Stimulated activated CD8-positive, alpha-beta memory T cell treated with anti-CD3 and anti-CD28 coated beads, Interleukin-15, amount 100 ng/mL, for 24 hours (primary cell): ENCODE measurements at regions not wholly inside any gene's neighbourhood (a gene's known extent, or its start where the extent isn't known, plus 50 kb on each side); places are given as distances from the start of the nearest gene placed in this dataset.

Experiments used
- DNase-seq: peaks from one replicate; pipeline ENCODE4 v3.0.0-alpha.2; 2020; ENCODE audit warnings: low read depth

DNA sequence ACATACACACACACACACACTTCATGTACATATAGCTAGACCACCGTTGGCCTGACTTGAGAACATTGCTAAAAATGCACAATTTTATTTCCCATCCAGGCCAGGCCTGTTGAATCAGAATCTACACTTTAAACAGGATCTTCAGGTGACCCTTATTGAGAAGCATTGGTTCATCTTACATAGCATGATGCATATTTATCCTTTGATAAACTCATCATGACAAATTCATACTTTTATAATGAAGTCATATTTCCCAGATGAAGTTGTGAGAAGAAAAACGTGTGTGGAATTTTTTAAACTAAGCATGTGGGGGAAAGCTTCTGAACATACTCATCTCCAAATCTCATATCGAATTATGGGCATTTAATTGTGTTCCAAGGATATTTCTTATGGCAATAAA lies 877.7 kb downstream of the MRPL39 start:
- no peak for DNase-seq

GRCh38 chr21:24727803-24728440 lies 879.4 kb downstream of the MRPL39 start:
- no peak for DNase-seq

DNA sequence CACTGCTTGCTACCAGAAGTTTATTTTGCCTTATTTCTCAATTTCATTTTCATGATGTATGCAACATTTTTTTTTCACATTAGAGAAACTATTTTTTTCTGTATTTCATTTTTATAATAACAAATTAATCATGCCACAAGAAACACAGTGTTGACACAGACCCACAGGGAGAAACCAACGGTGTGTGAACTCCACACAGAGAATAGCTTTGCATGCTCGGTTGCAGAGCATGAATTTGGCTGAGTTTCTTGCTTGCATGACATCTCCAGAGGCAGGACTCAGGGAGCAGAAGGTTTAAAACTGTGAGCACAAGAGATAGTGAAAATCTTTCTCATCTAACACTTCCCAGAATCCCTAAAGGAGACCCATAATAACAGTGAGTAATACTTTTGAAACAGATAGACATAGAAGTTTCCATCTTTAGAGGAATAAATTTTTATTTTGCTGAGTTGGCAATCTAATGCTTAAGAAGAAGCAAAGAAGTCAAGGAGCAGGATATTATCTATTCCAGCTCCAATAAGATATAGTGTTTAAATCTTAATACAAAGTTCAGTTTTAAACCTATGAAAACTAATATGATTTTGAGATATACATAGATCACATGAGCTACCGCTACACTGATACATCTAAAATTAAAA lies 890.9 kb downstream of the MRPL39 start:
- no peak for DNase-seq

DNA sequence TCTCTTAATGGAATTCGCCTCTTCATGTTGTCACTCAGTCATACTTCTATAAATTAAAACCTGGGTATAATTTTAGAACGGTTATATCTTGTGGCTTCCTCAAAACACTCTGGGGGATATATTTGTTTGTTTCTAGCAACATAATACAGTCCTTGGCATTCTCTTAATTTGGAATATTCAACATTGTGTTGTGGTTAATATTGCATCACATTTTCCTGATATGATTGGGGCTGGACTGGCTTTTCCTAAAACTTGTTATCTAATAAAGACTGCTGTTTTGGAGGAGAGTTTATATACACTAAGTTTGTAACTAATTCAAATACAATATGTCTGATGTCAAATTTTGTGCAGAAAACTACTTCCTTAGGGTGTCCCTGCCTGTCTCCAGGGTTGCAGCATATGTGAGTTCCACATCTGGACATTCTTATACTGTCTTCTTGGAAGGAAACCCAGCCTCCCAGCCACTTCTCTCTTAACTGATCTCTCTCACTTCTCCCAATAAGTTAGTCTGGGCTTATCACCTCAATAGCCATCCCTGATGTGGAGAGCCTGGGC lies 892.6 kb downstream of the MRPL39 start:
- no peak for DNase-seq

DNA sequence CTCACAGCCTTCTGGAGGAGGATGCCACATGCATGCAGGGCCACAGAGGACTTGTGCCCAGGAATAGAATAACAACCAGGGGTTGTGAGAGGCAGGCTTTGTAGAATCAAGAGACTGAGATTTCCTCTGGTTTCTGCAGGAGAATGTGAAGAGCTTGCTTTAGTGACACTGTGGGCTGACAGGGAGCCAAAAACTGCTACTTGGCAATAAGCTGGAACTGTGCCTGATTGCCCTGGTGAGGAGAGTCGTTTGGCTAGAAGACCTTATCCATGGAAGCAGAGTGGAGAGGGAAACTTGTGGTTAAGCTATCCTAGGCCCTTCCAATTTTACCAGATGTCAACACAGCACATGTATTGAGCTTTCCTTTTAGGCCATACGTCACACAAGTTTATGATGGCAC lies 902.1 kb downstream of the MRPL39 start:
- DNase-seq, result no peak

DNA sequence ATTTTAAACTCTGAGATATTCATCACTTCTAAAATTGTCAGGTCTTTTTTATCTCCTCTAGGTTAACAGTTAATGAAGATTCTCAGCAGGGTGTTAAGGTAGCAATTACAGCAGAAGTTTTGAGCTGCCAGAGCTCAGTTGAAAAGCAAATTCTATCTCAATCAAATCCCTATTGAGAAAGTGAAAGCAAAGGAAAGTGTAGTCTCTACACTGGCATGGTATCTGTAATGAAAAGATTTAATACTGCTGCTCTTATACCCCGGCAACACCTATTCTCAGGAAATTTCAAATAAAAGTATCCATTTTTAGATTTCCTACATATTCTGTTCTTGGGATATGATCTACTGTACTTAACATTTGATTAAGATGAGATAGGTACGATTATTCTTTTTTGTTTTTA lies 913.5 kb downstream of the MRPL39 start:
- no peak for DNase-seq

- DNase-seq, result no peak
These were observed 925.8 kb downstream of the MRPL39 start for GRCh38 chr21:24681456-24681855.

GRCh38 chr21:24671901-24672300 lies 935.4 kb downstream of the MRPL39 start:
- DNase-seq, result no peak

GRCh38 chr21:24658926-24659325 lies 948.4 kb downstream of the MRPL39 start:
- no peak for DNase-seq

DNA sequence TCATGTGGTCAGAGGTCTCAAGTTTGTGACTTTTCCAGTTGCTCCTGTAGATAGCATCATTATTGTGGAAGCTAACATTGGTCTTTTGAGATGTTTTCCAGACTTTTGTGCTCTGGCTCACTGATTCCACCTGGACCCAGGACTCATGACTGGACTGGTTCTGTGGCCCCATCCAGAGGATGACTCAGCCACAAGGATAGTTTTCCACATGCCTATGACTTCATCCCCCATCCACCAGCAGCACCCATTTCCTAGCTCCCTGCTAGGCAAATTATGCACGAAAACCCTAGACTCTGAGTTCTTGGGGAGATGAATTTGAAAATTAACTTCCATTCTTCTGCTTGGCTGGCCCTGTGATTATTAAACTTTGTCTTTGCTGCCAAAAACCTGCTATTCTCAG lies 949.3 kb downstream of the MRPL39 start:
- DNase-seq, result no peak

- DNase-seq, result no peak
These were observed 957.6 kb downstream of the MRPL39 start for GRCh38 chr21:24649691-24650090.

DNA sequence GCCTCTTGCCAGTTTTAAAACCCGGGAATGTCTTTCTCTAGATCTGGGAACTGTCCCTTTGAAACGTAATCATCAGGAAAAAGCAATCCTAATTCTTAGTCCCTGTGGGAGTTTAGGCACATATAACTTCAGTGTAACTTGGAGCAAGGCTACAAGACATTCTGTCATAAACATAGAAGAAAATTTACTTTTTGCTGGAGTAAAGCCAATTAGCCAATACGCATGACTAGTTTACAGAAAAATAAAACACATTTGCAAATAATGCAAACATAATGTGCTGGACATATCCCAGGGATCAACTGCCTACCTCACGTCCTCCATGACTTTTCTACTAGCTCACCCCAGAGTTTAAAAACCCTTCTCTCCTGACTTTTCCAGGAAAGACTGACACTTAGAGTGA lies 970.6 kb downstream of the MRPL39 start:
- DNase-seq, result no peak

DNA sequence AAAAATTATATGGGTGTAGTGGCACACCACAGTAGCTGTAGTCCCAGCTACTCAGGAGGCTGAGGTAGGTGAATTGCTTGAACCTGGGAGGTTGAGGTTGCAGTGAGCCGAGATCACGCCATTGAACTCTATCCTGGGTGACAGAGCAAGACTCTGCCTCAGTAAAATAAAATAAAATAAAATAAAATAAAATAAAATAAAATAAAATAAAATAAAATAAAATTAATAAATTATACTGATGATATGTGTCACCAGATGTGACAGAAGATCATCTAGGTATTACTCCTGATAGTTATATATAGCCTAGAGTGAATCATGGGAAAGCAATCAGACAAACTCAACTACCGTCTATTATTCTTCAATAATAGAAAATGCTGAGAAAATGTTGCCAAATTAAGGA lies 972.5 kb downstream of the MRPL39 start:
- DNase-seq, result no peak

- no peak for DNase-seq
These were observed 978.7 kb downstream of the MRPL39 start for GRCh38 chr21:24628536-24628935.

DNA sequence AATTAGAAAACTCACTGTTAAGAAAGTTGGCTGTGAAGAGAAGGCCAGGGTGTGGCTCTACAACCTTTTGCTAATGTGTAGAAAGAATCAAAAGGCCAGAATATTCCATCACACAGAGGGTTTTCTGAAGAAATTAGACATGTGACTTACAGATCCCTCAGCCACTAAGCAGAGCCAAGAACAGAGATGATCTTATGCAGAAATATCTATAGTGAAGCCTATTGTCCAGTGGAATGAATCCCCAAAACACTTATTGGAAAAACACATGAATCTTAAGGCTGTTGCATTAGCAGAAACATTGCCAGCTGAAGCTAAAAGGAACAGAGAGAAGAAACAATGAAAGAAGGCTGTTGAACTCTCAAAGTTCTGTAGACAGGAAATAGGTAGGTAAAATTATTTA lies 979.2 kb downstream of the MRPL39 start:
- DNase-seq, result no peak

DNA sequence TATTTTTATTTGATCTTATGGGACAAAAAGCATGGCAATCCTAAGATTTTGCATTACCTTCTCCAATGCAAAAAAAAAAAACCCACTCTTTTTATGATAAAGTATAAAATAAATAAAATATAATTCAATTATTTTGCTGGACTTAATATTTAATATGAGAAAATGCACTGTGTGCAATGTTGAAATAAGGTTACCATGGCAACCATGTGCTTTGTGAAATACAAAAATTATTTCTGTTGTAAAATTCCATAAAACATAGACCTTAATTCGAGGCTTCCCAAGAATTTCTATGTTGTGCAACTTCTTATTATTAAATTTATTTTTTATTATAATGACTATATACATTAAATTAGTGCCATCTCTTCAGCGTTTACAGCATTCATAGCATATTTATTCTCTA lies 989.5 kb downstream of the MRPL39 start:
- no peak for DNase-seq

- no peak for DNase-seq
These were observed 1013.2 kb downstream of the MRPL39 start for GRCh38 chr21:24594082-24594481.

DNA sequence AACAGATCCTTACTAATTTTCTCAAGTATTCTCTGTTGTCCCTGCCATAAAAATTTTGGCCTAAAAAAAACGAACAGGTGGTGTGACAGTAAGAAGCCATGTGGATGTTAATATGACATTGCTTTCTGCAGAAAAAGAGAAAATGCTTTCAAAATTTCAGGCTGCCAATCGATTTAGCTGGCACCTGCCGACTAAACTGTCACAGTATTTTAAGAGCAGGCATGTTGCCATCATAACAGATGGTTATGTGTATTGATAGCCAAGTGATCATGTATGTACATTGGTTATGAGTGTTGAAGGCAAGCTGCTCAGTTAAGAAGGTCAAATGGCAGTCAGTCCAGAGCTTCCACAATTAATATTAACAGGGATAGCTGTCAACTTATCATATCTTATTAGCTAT lies 1017.0 kb downstream of the MRPL39 start:
- no peak for DNase-seq

DNA sequence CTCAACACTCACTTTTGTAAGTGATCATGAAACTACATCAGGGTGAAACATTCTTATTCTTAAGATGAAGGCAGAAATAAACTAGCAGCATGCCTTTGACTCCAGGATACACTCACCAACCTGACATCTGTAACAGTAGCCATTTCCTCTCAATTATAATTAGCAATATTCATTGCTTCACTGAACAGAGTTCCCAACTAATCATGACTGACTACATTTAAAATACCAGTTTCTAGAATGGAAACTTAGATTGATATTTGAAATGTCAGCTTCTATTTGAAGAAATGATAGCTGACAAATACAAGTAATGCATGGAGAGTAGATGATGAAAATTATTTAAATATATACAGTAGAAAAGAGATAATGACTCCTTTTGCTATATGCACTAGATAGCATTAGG lies 1023.8 kb downstream of the MRPL39 start:
- DNase-seq, result no peak

DNA sequence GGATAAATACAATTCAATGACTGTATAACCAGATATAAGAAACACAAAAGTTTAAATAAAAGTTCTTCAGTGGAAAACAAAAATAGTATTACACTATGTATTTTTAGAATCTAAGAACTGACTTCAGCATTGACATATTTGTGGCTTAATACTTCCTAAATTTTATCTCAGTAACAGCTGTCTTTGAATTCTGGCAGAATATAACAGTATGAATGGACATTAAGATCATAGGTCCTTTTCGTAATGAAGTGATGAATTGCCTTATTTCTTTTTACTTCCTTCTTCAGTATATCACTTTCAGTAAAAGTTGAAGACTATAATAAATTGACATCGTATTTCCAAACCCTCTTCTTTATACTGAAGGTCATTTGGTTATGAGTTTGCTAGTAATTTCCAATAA lies 1030.0 kb downstream of the MRPL39 start:
- DNase-seq, result no peak

DNA sequence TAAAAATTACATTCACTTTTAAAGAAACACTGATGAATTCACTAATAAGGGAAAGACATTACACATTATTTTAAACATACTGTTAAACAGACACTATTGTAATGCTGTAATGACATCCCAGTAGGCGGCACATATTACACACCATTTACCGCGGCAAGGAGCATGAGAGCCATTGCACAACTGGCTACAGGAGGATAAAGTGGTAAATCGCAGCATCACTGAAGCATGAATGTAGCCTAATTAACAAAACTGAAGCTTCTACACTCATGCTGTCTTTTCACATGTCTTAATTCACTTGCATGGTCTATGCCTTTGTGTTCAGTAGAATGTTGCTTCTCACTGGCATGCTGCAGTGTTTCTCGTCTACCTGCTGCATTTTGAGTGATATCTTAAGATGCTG lies 1046.0 kb downstream of the MRPL39 start:
- no peak for DNase-seq

GRCh38 chr21:24552491-24552890 lies 1054.8 kb downstream of the MRPL39 start:
- no peak for DNase-seq

GRCh38 chr21:24545807-24546361 lies 1061.4 kb downstream of the MRPL39 start:
- no peak for DNase-seq
